Natural killer cell (primary cell): ENCODE measurements at regions not wholly inside any gene's neighbourhood (a gene's known extent, or its start where the extent isn't known, plus 50 kb on each side); places are given as distances from the start of the nearest gene placed in this dataset.

Source experiments
- ATAC-seq, 3 donors: fragments of 150-1000 bp in 2 of 3; fragments of 200-7000 bp in 1 of 3; cut with Tn5 transposase; 1 replicate in 1 of 3; 2 replicates in 2 of 3; pipeline ENCODE4 v1.10.0; 2021; ENCODE audit warnings: mild to moderate bottlenecking in 2 of 3, moderate library complexity in 2 of 3
- DNase-seq, 2 donors: peaks; one replicate each; pipeline versions ENCODE4 v3.0.0 to v3.0.0-alpha.2; 2013 to 2021; ENCODE audit warnings: mixed read lengths in 1 of 2
- H3K27ac ChIP-seq: one replicate; pipeline ENCODE4 v1.5.1; 2013; ENCODE audit warnings: mild to moderate bottlenecking, low read length
- H3K27me3 ChIP-seq: one replicate; pipeline ENCODE4 v1.6.1; 2013; ENCODE audit warnings: low read length; ENCODE audit not compliant: control insufficient read depth, insufficient read depth
- H3K36me3 ChIP-seq: one replicate; pipeline ENCODE4 v1.6.1; 2013; ENCODE audit warnings: low read length; ENCODE audit not compliant: control insufficient read depth, insufficient read depth
- H3K4me1 ChIP-seq: one replicate; pipeline ENCODE4 v1.6.1; 2013; ENCODE audit warnings: low read length; ENCODE audit not compliant: control insufficient read depth, insufficient read depth
- H3K4me3 ChIP-seq: one replicate; pipeline ENCODE4 v1.5.1; 2013; ENCODE audit warnings: low read length
- H3K9me3 ChIP-seq: one replicate; pipeline ENCODE4 v1.6.1; 2013; ENCODE audit warnings: low read length; ENCODE audit not compliant: control insufficient read depth, insufficient read depth
- H3K27ac Mint-ChIP-seq, 2 donors: one replicate each; pipeline ENCODE4 v1.8.0; 2022; ENCODE audit warnings: mild to moderate bottlenecking in 2 of 2, mixed read lengths in 2 of 2, moderate library complexity in 1 of 2
- H3K27me3 Mint-ChIP-seq, 2 donors: one replicate each; pipeline ENCODE4 v1.8.0; 2022; ENCODE audit warnings: low read depth in 2 of 2, mixed read lengths in 2 of 2
- H3K36me3 Mint-ChIP-seq: one replicate; pipeline ENCODE4 v1.8.0; 2022; ENCODE audit warnings: mixed read lengths
- H3K4me1 Mint-ChIP-seq, 2 donors: one replicate each; pipeline ENCODE4 v1.8.0; 2022; ENCODE audit warnings: mixed read lengths in 2 of 2
- H3K4me3 Mint-ChIP-seq: one replicate; pipeline ENCODE4 v1.8.0; 2022; ENCODE audit warnings: mild to moderate bottlenecking, moderate library complexity, mixed read lengths
- H3K9me3 Mint-ChIP-seq, 2 donors: one replicate each; pipeline ENCODE4 v1.8.0; 2022; ENCODE audit warnings: mixed read lengths in 2 of 2
- WGBS: methylation state at CpG from one replicate; pipeline ENCODE4 v1.1.7; 2013; ENCODE audit warnings: missing lambda C conversion rate; ENCODE audit not compliant: insufficient coverage; 5-methylcytosine and 5-hydroxymethylcytosine counted together
- intact Hi-C: fragments of 100-400 bp; cut with micrococcal nuclease; formaldehyde crosslinking; loops from one replicate; pipeline ENCODE4 v1.14.2; 2022
- TF ChIP-seq, protein P1 (sequence below): fragments of 200-600 bp; IDR thresholded peaks from one replicate; pipeline ENCODE4 v1.8.0; 2022; ENCODE audit warnings: antibody characterized with exemption

DNA sequence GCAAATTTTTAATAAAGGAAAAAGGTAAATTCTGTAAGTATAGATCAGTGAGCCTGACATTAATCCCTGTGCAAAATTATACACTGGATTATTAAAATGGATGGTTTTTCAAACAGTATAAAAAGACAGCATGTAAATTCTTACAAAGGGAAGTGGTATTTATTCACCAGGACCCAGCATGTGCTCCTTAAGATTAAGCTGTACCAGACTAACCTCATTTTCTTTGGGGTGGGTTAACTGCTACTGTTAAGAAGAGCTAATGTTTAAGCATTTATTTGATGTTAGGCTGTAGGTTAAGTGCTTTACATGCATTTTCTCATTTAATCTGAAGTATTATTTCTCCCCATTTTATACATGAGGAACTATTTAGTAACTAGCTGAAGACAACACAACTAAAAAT, 60.3 kb upstream of the RFX3 start:
- intact Hi-C loops = no loop called here
- no peak overlapping the region for H3K27ac ChIP-seq
- peaks cover 12% of the 10 kb centered on the region for H3K9me3 ChIP-seq
- peaks cover 12 to 30% of the 10 kb centered on the region in 2 donors for H3K9me3 Mint-ChIP-seq
- peaks cover 7 to 8% of the 10 kb centered on the region in 2 donors for H3K4me1 Mint-ChIP-seq
- H3K27me3 ChIP-seq = no peaks in the 10 kb centered on the region
- peak in 1 of 3 donors; percentile 22 for ATAC-seq
- TF ChIP-seq, protein P1, sequence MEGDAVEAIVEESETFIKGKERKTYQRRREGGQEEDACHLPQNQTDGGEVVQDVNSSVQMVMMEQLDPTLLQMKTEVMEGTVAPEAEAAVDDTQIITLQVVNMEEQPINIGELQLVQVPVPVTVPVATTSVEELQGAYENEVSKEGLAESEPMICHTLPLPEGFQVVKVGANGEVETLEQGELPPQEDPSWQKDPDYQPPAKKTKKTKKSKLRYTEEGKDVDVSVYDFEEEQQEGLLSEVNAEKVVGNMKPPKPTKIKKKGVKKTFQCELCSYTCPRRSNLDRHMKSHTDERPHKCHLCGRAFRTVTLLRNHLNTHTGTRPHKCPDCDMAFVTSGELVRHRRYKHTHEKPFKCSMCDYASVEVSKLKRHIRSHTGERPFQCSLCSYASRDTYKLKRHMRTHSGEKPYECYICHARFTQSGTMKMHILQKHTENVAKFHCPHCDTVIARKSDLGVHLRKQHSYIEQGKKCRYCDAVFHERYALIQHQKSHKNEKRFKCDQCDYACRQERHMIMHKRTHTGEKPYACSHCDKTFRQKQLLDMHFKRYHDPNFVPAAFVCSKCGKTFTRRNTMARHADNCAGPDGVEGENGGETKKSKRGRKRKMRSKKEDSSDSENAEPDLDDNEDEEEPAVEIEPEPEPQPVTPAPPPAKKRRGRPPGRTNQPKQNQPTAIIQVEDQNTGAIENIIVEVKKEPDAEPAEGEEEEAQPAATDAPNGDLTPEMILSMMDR = no peak
- H3K27me3 Mint-ChIP-seq = no peaks in the 10 kb centered on the region
- peaks cover 43% of the 10 kb centered on the region for H3K36me3 Mint-ChIP-seq
- no peak for DNase-seq
- no peaks in the 10 kb centered on the region for H3K36me3 ChIP-seq
- H3K4me3 ChIP-seq = no peak overlapping the region
- no peak overlapping the region for H3K4me3 Mint-ChIP-seq
- no peaks in the 10 kb centered on the region for H3K4me1 ChIP-seq
- peak overlapping the region; percentile 9 to 29 for H3K27ac Mint-ChIP-seq

GRCh38 chr9:3585606-3586005, 59.8 kb upstream of the RFX3 start:
- peak in 1 of 3 donors; percentile 42 for ATAC-seq

DNA sequence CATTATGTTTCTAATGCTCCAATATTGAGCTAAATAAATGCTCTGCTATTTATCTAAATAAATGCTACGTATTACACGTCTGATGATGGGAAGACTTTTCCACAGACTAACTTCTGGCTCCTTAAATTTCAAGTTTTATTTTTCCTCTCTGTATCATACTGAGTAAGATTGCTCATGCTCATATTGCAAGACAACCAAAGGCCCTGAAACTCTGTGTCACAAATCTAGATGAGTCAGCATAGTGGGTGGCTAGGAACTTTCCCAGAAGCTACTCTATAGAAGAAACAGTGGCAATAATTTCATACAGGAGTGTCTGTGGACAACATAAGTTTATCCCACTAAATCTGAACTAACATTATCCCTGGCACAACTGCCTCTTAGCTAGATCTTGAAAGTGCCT, 53.0 kb upstream of the RFX3 start:
- Histone ChIP-seq H3K4me3 (no peak overlapping the region), H3K36me3 (no peaks in the 10 kb centered on the region), H3K27ac (no peak overlapping the region), H3K27me3 (no peaks in the 10 kb centered on the region), H3K9me3 (peaks cover 20% of the 10 kb centered on the region), H3K4me1 (no peaks in the 10 kb centered on the region)
- Mint-ChIP-seq H3K4me3 (no peak overlapping the region), H3K27me3 (no peaks in the 10 kb centered on the region), H3K9me3 (peaks cover 6 to 22% of the 10 kb centered on the region in 2 donors), H3K4me1 (peaks cover 0 to 7% of the 10 kb centered on the region in 2 donors), H3K27ac (no peak overlapping the region), H3K36me3 (peaks cover 36% of the 10 kb centered on the region)
- no peak for DNase-seq
- intact Hi-C loops = no loop called here
- 96% methylated on average over 2 of the region's 2 CpGs for WGBS
- TF ChIP-seq, protein P1 = no peak
- no peak for ATAC-seq

More at GRCh38 chr9:3585606-3586005, 59.8 kb upstream of the RFX3 start:
- Mint-ChIP-seq H3K36me3 (peaks cover 43% of the 10 kb centered on the region), H3K27me3 (no peaks in the 10 kb centered on the region), H3K27ac (peak overlapping the region; percentile 9 to 29), H3K4me3 (no peak overlapping the region), H3K9me3 (peaks cover 12 to 27% of the 10 kb centered on the region in 2 donors), H3K4me1 (peaks cover 7 to 8% of the 10 kb centered on the region in 2 donors)
- Histone ChIP-seq H3K27me3 (no peaks in the 10 kb centered on the region), H3K36me3 (no peaks in the 10 kb centered on the region), H3K4me1 (no peaks in the 10 kb centered on the region), H3K27ac (no peak overlapping the region), H3K9me3 (peaks cover 16% of the 10 kb centered on the region), H3K4me3 (no peak overlapping the region)
- TF ChIP-seq, protein P1 = no peak
- DNase-seq = no peak
- 60% methylated on average over 6 of the region's 6 CpGs for WGBS
- intact Hi-C loops = no loop called here

DNA sequence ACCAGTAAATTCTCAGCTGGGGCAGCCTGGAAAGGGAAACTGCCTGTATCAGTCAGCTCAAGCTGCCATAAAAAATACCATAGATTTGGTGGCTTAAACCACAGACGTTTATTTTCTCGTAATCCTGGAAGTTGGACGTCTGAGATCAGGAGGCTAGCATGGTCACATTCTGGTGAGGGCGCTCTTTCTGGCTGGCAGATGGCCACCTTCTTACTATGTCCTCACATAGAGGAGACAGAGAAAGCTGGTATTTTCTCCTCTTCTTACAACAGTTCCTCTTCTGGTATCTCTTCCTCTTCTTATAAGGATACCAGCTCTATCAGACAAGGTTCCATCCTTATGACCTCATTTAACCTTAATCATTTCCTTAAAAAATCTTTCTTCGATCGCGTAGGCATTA, 50.5 kb upstream of the RFX3 start:
- Histone ChIP-seq H3K27me3 (no peaks in the 10 kb centered on the region), H3K4me3 (no peak overlapping the region), H3K27ac (no peak overlapping the region), H3K9me3 (peaks cover 16% of the 10 kb centered on the region), H3K36me3 (no peaks in the 10 kb centered on the region), H3K4me1 (no peaks in the 10 kb centered on the region)
- 63% methylated on average over 7 of the region's 7 CpGs for WGBS
- H3K27ac Mint-ChIP-seq = no peak overlapping the region
- TF ChIP-seq, protein P1 = no peak
- peaks cover 0 to 7% of the 10 kb centered on the region in 2 donors for H3K4me1 Mint-ChIP-seq
- peaks cover 16% of the 10 kb centered on the region for H3K36me3 Mint-ChIP-seq
- H3K9me3 Mint-ChIP-seq = peaks cover 0 to 9% of the 10 kb centered on the region in 2 donors
- DNase-seq = no peak
- H3K27me3 Mint-ChIP-seq = no peaks in the 10 kb centered on the region
- no peak for ATAC-seq
- intact Hi-C loops = no loop called here
- no peak overlapping the region for H3K4me3 Mint-ChIP-seq
